HepG2 (cell line): ENCODE measurements at regions not wholly inside any gene's neighbourhood (a gene's known extent, or its start where the extent isn't known, plus 50 kb on each side); places are given as distances from the start of the nearest gene placed in this dataset.

Source experiments
- ATAC-seq: fragments of 200-7000 bp; cut with Tn5 transposase; 3 replicates; pipeline ENCODE4 v1.9.1; 2020; ENCODE audit warnings: mild to moderate bottlenecking, moderate library complexity
- BruUV-seq: library from RNA; stranded (reverse); fragments of 400-500 nt; replicated peaks from 2 replicates; lab custom pipeline; 2021; lab: Mats Ljungman, UMichigan
- CTCF ChIA-PET: fragments of 300-600 bp; formaldehyde crosslinking; extraction: SDS; loops from one replicate; lab custom pipeline; 2021; ENCODE audit warnings: low total read pairs, inconsistent platforms, low intra/inter-chr PET ratio; lab: Yijun Ruan, JAX
- POLR2A ChIA-PET: fragments of 350-600 bp; sonication (Branson Sonifier 250); formaldehyde crosslinking; loops from one replicate; lab custom pipeline; 2020; ENCODE audit warnings: antibody characterized with exemption, inconsistent platforms; lab: Yijun Ruan, JAX
- DNase-seq: peaks from one replicate; pipeline ENCODE4 v3.0.0-alpha.2; 2015; ENCODE audit warnings: low spot score
- FAIRE-seq: peaks from 3 replicates; lab custom pipeline; 2011; peaks lifted over from hg19 to GRCh38; lab: Jason Lieb, UNC
- H2AFZ ChIP-seq: one replicate; pipeline ENCODE4 v1.6.1; 2011; ENCODE audit warnings: low read length, inconsistent platforms
- H3K27ac ChIP-seq: fragments of 300-600 bp; 3 replicates; pipeline ENCODE4 v1.8.0; 2011; ENCODE audit warnings: mixed run types, mild to moderate bottlenecking, mixed read lengths, low read length, inconsistent platforms; ENCODE audit not compliant: insufficient read depth; ENCODE audit errors: extremely low read length
- H3K27me3 ChIP-seq, 2 experiments: fragments of 200-600 bp in 1 of 2; 2 replicates in 1 of 2; 3 replicates in 1 of 2; pipeline versions ENCODE4 v1.6.0 to v1.8.0; 2011; ENCODE audit warnings: low read length in 2 of 2, mild to moderate bottlenecking in 2 of 2, moderate library complexity in 2 of 2, inconsistent platforms in 1 of 2; ENCODE audit not compliant: insufficient read depth in 2 of 2, control insufficient read depth in 1 of 2
- H3K36me3 ChIP-seq, 2 experiments: fragments of 200-600 bp in 1 of 2; replicated peaks in 1 of 2; 2 replicates in 1 of 2; 3 replicates in 1 of 2; pipeline versions ENCODE4 v1.5.1 to v1.8.0; 2011; ENCODE audit warnings: low read length in 2 of 2, inconsistent platforms in 1 of 2; ENCODE audit not compliant: insufficient read depth in 2 of 2, control insufficient read depth in 1 of 2
- H3K4me1 ChIP-seq: 2 replicates; pipeline ENCODE4 v1.5.1; 2012; ENCODE audit warnings: low read length, inconsistent platforms; ENCODE audit not compliant: insufficient read depth
- H3K4me2 ChIP-seq: 2 replicates; pipeline ENCODE4 v1.6.0; 2011; ENCODE audit warnings: low read depth, low read length, inconsistent platforms
- H3K4me3 ChIP-seq, 3 experiments: fragments of 200-600 bp in 1 of 3; sonication (generic), shearing (Covaris generic) in 1 of 3; replicated peaks in 1 of 3; 2 replicates each; pipeline ENCODE4 v1.5.1; 2011 to 2016; ENCODE audit warnings: low read length in 3 of 3, inconsistent platforms in 2 of 3, low read depth in 2 of 3, mild to moderate bottlenecking in 2 of 3, control low read depth in 1 of 3, mixed read lengths in 1 of 3; ENCODE audit not compliant: insufficient read depth in 1 of 3
- H3K79me2 ChIP-seq: one replicate; pipeline ENCODE4 v1.6.1; 2011; ENCODE audit warnings: low read length, inconsistent platforms; ENCODE audit not compliant: insufficient read depth
- H3K9ac ChIP-seq: 2 replicates; pipeline ENCODE4 v1.6.0; 2011; ENCODE audit warnings: mild to moderate bottlenecking, low read depth, low read length, inconsistent platforms; ENCODE audit not compliant: insufficient read depth
- H3K9me3 ChIP-seq: 2 replicates; pipeline ENCODE4 v1.5.1; 2012; ENCODE audit warnings: mild to moderate bottlenecking, low read length
- H4K20me1 ChIP-seq: 2 replicates; pipeline ENCODE4 v1.6.0; 2011; ENCODE audit warnings: inconsistent platforms, mild to moderate bottlenecking, low read length, moderate library complexity; ENCODE audit not compliant: insufficient read depth
- EHMT2 ChIP-seq: fragments of 200-600 bp; sonication (generic); IDR thresholded peaks from 2 replicates; pipeline ENCODE4 v1.7.0; 2017; ENCODE audit warnings: antibody characterized with exemption, low read depth, low read length, borderline replicate concordance
- IRX3 ChIP-seq: sonication (generic); formaldehyde crosslinking; IDR thresholded peaks from 2 replicates; pipeline ENCODE4 v1.8.1; 2023; ENCODE audit warnings: mild to moderate bottlenecking, low read depth, missing genetic modification reagents, borderline replicate concordance
- PAF1 ChIP-seq: IDR thresholded peaks from 2 replicates; pipeline ENCODE4 v1.6.1; 2016; ENCODE audit warnings: missing genetic modification reagents, missing compliant biosample characterization
- REPIN1 ChIP-seq: sonication (generic); formaldehyde crosslinking; IDR thresholded peaks from 2 replicates; pipeline ENCODE4 v1.8.0; 2022; ENCODE audit warnings: missing genetic modification reagents, low read depth, mild to moderate bottlenecking, borderline replicate concordance
- SRSF1 ChIP-seq: fragments of 200-400 bp; formaldehyde crosslinking; optimal IDR thresholded peaks from 2 replicates; pipeline ENCODE3; 2017; ENCODE audit warnings: mild to moderate bottlenecking, low read depth, low read length, moderate library complexity
- SRSF9 ChIP-seq: fragments of 200-400 bp; formaldehyde crosslinking; IDR thresholded peaks from 2 replicates; pipeline ENCODE4 v1.6.1; 2018; ENCODE audit warnings: borderline replicate concordance, mild to moderate bottlenecking, low read depth, low read length; ENCODE audit not compliant: insufficient read depth, poor library complexity, severe bottlenecking
- TBL1XR1 ChIP-seq: fragments of 150-350 bp; IDR thresholded peaks from 2 replicates; pipeline ENCODE4 v1.6.1; 2014; ENCODE audit warnings: borderline replicate concordance, low read length; ENCODE audit not compliant: partially characterized antibody
- TBX2 ChIP-seq: sonication (generic); formaldehyde crosslinking; IDR thresholded peaks from 2 replicates; pipeline ENCODE4 v1.5.0; 2020; ENCODE audit warnings: missing genetic modification reagents, mild to moderate bottlenecking, borderline replicate concordance
- TCF7 ChIP-seq: sonication (generic); IDR thresholded peaks from 2 replicates; pipeline ENCODE4 v1.6.1; 2016; ENCODE audit warnings: antibody characterized with exemption, low read depth
- TSC22D2 ChIP-seq: sonication (generic); formaldehyde crosslinking; IDR thresholded peaks from 2 replicates; pipeline ENCODE4 v1.5.1; 2020; ENCODE audit warnings: missing genetic modification reagents, mild to moderate bottlenecking, borderline replicate concordance
- ZFP1 ChIP-seq: IDR thresholded peaks from 2 replicates; pipeline ENCODE4 v1.6.1; 2016
- ZNF24 ChIP-seq: fragments of 450-650 bp; IDR thresholded peaks from 2 replicates; pipeline ENCODE4 v1.6.1; 2017; ENCODE audit warnings: antibody characterized with exemption, mild to moderate bottlenecking
- ZNF256 ChIP-seq: sonication (generic); formaldehyde crosslinking; conservative IDR thresholded peaks from 2 replicates; pipeline ENCODE4 v1.4.0; 2020; ENCODE audit warnings: missing genetic modification reagents
- ZNF34 ChIP-seq: sonication (generic); formaldehyde crosslinking; IDR thresholded peaks from 2 replicates; pipeline ENCODE4 v1.4.0; 2020; ENCODE audit warnings: mild to moderate bottlenecking, missing genetic modification reagents, borderline replicate concordance
- ZNF670 ChIP-seq: sonication (generic); formaldehyde crosslinking; IDR thresholded peaks from 2 replicates; pipeline ENCODE4 v1.8.0; 2022; ENCODE audit warnings: mild to moderate bottlenecking, missing genetic modification reagents, borderline replicate concordance
- WGBS: methylation state at CpG from one replicate; pipeline ENCODE4 v1.1.6; 2017; ENCODE audit warnings: low lambda C conversion rate; 5-methylcytosine and 5-hydroxymethylcytosine counted together
- in situ Hi-C: cut with HindIII; loops from 2 replicates; pipeline ENCODE4 v1.10.0; 2017; ENCODE audit warnings: low pct_unique_long_range_greater_than_20kb; ENCODE audit not compliant: extremely low pct_ligation_motif_present
- intact Hi-C: fragments of 100-400 bp; cut with micrococcal nuclease; formaldehyde crosslinking; loops from one replicate; pipeline ENCODE4 v1.10.0; 2022; ENCODE audit not compliant: unreplicated experiment
- TF ChIP-seq, protein P1 (sequence below): sonication (generic); formaldehyde crosslinking; IDR thresholded peaks from 2 replicates; pipeline ENCODE4 v1.4.0; 2020; ENCODE audit warnings: mild to moderate bottlenecking, missing genetic modification reagents, borderline replicate concordance
- TF ChIP-seq, protein P2 (sequence below): sonication (generic); formaldehyde crosslinking; IDR thresholded peaks from 2 replicates; pipeline ENCODE4 v1.4.0; 2020; ENCODE audit warnings: missing genetic modification reagents, borderline replicate concordance
- TF ChIP-seq, protein P3 (sequence below): sonication (generic); formaldehyde crosslinking; IDR thresholded peaks from 2 replicates; pipeline ENCODE4 v1.4.0; 2020; ENCODE audit warnings: missing genetic modification reagents

DNA sequence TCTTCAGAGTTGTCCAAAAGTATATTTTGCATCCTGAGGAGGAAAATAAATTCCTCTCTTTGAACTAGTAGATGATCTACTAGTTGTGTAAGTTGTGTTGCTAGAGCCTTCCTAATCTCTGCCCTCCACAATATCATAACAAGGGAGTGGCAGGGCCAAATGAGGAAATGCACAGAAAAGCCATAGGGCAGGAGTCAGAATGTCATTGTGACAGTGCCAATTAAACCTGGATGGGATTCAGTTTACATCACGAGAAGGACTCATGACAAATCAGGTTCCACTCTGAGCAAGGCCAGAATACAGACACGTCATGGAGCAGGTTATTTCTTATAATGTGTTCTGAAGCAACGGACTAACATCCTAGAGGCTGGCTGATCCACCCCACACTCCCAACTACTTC, 483.2 kb downstream of the CNTN6 start:
- intact Hi-C loops, result no loop called here
- Histone ChIP-seq H3K79me2 (no peaks in the 10 kb centered on the region), H3K9me3 (peaks cover 84% of the 10 kb centered on the region), H3K27me3 (no peaks in the 10 kb centered on the region), H2AFZ (no peak overlapping the region), H3K36me3 (no peaks in the 10 kb centered on the region), H3K4me2 (no peak overlapping the region), H3K9ac (no peak overlapping the region), H4K20me1 (no peaks in the 10 kb centered on the region), H3K4me3 (no peak overlapping the region), H3K27ac (no peak overlapping the region), H3K4me1 (no peaks in the 10 kb centered on the region)
- WGBS, result 0% methylated on average over 3 of the region's 3 CpGs
- no peak for DNase-seq
- BruUV-seq, result no TSS peak
- ChIA-PET POLR2A (no interaction called here), CTCF (no interaction called here)
- in situ Hi-C loops, result no loop called here
- no peak for ATAC-seq
- FAIRE-seq, result no peak
- no peak for TF ChIP-seq SRSF1
- TF ChIP-seq TSC22D2 (CRISPR knock-in tag), result no peak
- TF ChIP-seq SRSF9, result no peak
- TF ChIP-seq ZFP1 (CRISPR knock-in tag), result no peak
- TF ChIP-seq, protein P1, sequence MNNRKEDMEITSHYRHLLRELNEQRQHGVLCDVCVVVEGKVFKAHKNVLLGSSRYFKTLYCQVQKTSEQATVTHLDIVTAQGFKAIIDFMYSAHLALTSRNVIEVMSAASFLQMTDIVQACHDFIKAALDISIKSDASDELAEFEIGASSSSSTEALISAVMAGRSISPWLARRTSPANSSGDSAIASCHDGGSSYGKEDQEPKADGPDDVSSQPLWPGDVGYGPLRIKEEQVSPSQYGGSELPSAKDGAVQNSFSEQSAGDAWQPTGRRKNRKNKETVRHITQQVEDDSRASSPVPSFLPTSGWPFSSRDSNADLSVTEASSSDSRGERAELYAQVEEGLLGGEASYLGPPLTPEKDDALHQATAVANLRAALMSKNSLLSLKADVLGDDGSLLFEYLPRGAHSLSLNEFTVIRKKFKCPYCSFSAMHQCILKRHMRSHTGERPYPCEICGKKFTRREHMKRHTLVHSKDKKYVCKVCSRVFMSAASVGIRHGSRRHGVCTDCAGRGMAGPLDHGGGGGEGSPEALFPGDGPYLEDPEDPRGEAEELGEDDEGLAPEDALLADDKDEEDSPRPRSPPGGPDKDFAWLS, result no peak
- TF ChIP-seq TCF7, result no peak
- TF ChIP-seq ZNF34, result no peak
- TF ChIP-seq ZNF256 (CRISPR knock-in tag), result no peak
- TF ChIP-seq TBX2 (CRISPR knock-in tag), result no peak
- no peak for TF ChIP-seq ZNF24
- no peak for TF ChIP-seq IRX3 (CRISPR knock-in tag)
- no peak for TF ChIP-seq REPIN1
- TF ChIP-seq, protein P2, sequence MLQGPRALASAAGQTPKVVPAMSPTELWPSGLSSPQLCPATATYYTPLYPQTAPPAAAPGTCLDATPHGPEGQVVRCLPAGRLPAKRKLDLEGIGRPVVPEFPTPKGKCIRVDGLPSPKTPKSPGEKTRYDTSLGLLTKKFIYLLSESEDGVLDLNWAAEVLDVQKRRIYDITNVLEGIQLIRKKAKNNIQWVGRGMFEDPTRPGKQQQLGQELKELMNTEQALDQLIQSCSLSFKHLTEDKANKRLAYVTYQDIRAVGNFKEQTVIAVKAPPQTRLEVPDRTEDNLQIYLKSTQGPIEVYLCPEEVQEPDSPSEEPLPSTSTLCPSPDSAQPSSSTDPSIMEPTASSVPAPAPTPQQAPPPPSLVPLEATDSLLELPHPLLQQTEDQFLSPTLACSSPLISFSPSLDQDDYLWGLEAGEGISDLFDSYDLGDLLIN (CRISPR knock-in tag), result no peak
- TF ChIP-seq, protein P3, sequence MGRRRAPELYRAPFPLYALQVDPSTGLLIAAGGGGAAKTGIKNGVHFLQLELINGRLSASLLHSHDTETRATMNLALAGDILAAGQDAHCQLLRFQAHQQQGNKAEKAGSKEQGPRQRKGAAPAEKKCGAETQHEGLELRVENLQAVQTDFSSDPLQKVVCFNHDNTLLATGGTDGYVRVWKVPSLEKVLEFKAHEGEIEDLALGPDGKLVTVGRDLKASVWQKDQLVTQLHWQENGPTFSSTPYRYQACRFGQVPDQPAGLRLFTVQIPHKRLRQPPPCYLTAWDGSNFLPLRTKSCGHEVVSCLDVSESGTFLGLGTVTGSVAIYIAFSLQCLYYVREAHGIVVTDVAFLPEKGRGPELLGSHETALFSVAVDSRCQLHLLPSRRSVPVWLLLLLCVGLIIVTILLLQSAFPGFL (CRISPR knock-in tag), result no peak
- TF ChIP-seq TBL1XR1, result no peak
- TF ChIP-seq PAF1, result no peak
- no peak for TF ChIP-seq EHMT2
- TF ChIP-seq ZNF670, result no peak
